Activated CD4-positive, alpha-beta memory T cell treated with anti-CD3 and anti-CD28 coated beads for 36 hours (primary cell): ENCODE measurements at regions not wholly inside any gene's neighbourhood (a gene's known extent, or its start where the extent isn't known, plus 50 kb on each side); places are given as distances from the start of the nearest gene placed in this dataset.
"Not testable (repeated sequence)": the region's sequence is repeated elsewhere in the genome, so short reads cannot be mapped to it uniquely, and the experiment has no call there.

Experiments
- CTCF ChIA-PET: fragments of 350-600 bp; sonication (Branson Sonifier 250); formaldehyde crosslinking; loops from one replicate; lab custom pipeline; 2021; ENCODE audit warnings: antibody characterized with exemption, inconsistent platforms; lab: Charles Lee
- POLR2A ChIA-PET: fragments of 350-600 bp; sonication (Branson Sonifier 250); formaldehyde crosslinking; loops from one replicate; lab custom pipeline; 2021; ENCODE audit warnings: antibody characterized with exemption; lab: Charles Lee
- DNase-seq: peaks from one replicate; pipeline ENCODE4 v3.0.0-alpha.2; 2020
- H3K27ac Mint-ChIP-seq: one replicate; pipeline ENCODE4 v1.8.0; 2021; ENCODE audit warnings: mixed read lengths
- H3K27me3 Mint-ChIP-seq: one replicate; pipeline ENCODE4 v1.8.0; 2021; ENCODE audit warnings: mixed read lengths
- H3K36me3 Mint-ChIP-seq: one replicate; pipeline ENCODE4 v1.8.0; 2021; ENCODE audit warnings: mixed read lengths
- H3K4me1 Mint-ChIP-seq: one replicate; pipeline ENCODE4 v1.8.0; 2021; ENCODE audit warnings: low read depth, mixed read lengths
- H3K4me3 Mint-ChIP-seq: one replicate; pipeline ENCODE4 v1.8.0; 2021; ENCODE audit warnings: mild to moderate bottlenecking, mixed read lengths
- H3K9me3 Mint-ChIP-seq: one replicate; pipeline ENCODE4 v1.8.0; 2021; ENCODE audit warnings: mixed read lengths
- intact Hi-C: fragments of 100-400 bp; cut with micrococcal nuclease; formaldehyde crosslinking; loops from one replicate; pipeline ENCODE4 v1.15.1; 2023

GRCh38 chr14:29380826-29381225, 546.8 kb downstream of the PRKD1 start:
- CTCF ChIA-PET, result no interaction called here
- Mint-ChIP-seq H3K9me3 (peaks cover 2% of the 10 kb centered on the region), H3K27me3 (no peaks in the 10 kb centered on the region), H3K4me3 (no peak overlapping the region), H3K27ac (no peak overlapping the region), H3K4me1 (no peaks in the 10 kb centered on the region), H3K36me3 (no peaks in the 10 kb centered on the region)
- intact Hi-C loops, result no loop called here
- POLR2A ChIA-PET, result no interaction called here
- no peak for DNase-seq

GRCh38 chr14:29388571-29388970, 539.1 kb downstream of the PRKD1 start:
- Mint-ChIP-seq H3K9me3 (peaks cover 1% of the 10 kb centered on the region), H3K36me3 (no peaks in the 10 kb centered on the region), H3K27ac (no peak overlapping the region), H3K27me3 (no peaks in the 10 kb centered on the region), H3K4me3 (no peak overlapping the region), H3K4me1 (no peaks in the 10 kb centered on the region)
- intact Hi-C loops, result no loop called here
- no peak for DNase-seq
- POLR2A ChIA-PET, result no interaction called here
- CTCF ChIA-PET, result no interaction called here

- DNase-seq, result no peak
- Mint-ChIP-seq H3K27ac (no peak overlapping the region), H3K27me3 (no peaks in the 10 kb centered on the region), H3K36me3 (no peaks in the 10 kb centered on the region), H3K4me1 (no peaks in the 10 kb centered on the region), H3K9me3 (peaks cover 6% of the 10 kb centered on the region), H3K4me3 (no peak overlapping the region)
- intact Hi-C loops, result no loop called here
- ChIA-PET CTCF (no interaction called here), POLR2A (no interaction called here)
Observed at GRCh38 chr14:29390081-29390832, 537.4 kb downstream of the PRKD1 start.

GRCh38 chr14:29391231-29391630, 536.4 kb downstream of the PRKD1 start:
- no peak overlapping the region for H3K27ac Mint-ChIP-seq
- ChIA-PET CTCF (no interaction called here), POLR2A (no interaction called here)
- H3K27me3 Mint-ChIP-seq, result no peaks in the 10 kb centered on the region
- H3K36me3 Mint-ChIP-seq, result no peaks in the 10 kb centered on the region
- intact Hi-C loops, result no loop called here
- H3K4me3 Mint-ChIP-seq, result no peak overlapping the region
- H3K9me3 Mint-ChIP-seq, result peaks cover 6% of the 10 kb centered on the region
- H3K4me1 Mint-ChIP-seq, result no peaks in the 10 kb centered on the region
- no peak for DNase-seq

GRCh38 chr14:29391801-29392200, 535.8 kb downstream of the PRKD1 start:
- no peaks in the 10 kb centered on the region for H3K27me3 Mint-ChIP-seq
- no peak overlapping the region for H3K4me3 Mint-ChIP-seq
- ChIA-PET POLR2A (no interaction called here), CTCF (no interaction called here)
- no peak for DNase-seq
- H3K27ac Mint-ChIP-seq, result no peak overlapping the region
- H3K4me1 Mint-ChIP-seq, result no peaks in the 10 kb centered on the region
- intact Hi-C loops, result no loop called here
- H3K9me3 Mint-ChIP-seq, result peaks cover 6% of the 10 kb centered on the region
- no peaks in the 10 kb centered on the region for H3K36me3 Mint-ChIP-seq

GRCh38 chr14:29392287-29392686, 535.4 kb downstream of the PRKD1 start:
- H3K27ac Mint-ChIP-seq, result no peak overlapping the region
- intact Hi-C loops, result no loop called here
- no peaks in the 10 kb centered on the region for H3K4me1 Mint-ChIP-seq
- no peaks in the 10 kb centered on the region for H3K27me3 Mint-ChIP-seq
- peaks cover 6% of the 10 kb centered on the region for H3K9me3 Mint-ChIP-seq
- no peaks in the 10 kb centered on the region for H3K36me3 Mint-ChIP-seq
- POLR2A ChIA-PET, result no interaction called here
- H3K4me3 Mint-ChIP-seq, result no peak overlapping the region
- CTCF ChIA-PET, result no interaction called here
- DNase-seq, result no peak

- CTCF ChIA-PET, result no interaction called here
- no peaks in the 10 kb centered on the region for H3K27me3 Mint-ChIP-seq
- H3K27ac Mint-ChIP-seq, result no peak overlapping the region
Observed at GRCh38 chr14:29403091-29403490, 524.6 kb downstream of the PRKD1 start.

GRCh38 chr14:29410581-29410980, 517.1 kb downstream of the PRKD1 start:
- Mint-ChIP-seq H3K27ac (no peak overlapping the region), H3K36me3 (no peaks in the 10 kb centered on the region), H3K27me3 (no peaks in the 10 kb centered on the region), H3K4me3 (no peak overlapping the region), H3K9me3 (peaks cover 17% of the 10 kb centered on the region), H3K4me1 (no peaks in the 10 kb centered on the region)
- ChIA-PET CTCF (no interaction called here), POLR2A (no interaction called here)
- intact Hi-C loops, result no loop called here
- DNase-seq, result no peak

More at GRCh38 chr14:29403091-29403490, 524.6 kb downstream of the PRKD1 start:
- intact Hi-C loops, result no loop called here
- H3K36me3 Mint-ChIP-seq, result no peaks in the 10 kb centered on the region
- peaks cover 27% of the 10 kb centered on the region for H3K9me3 Mint-ChIP-seq
- POLR2A ChIA-PET, result no interaction called here
- no peaks in the 10 kb centered on the region for H3K4me1 Mint-ChIP-seq
- no peak overlapping the region for H3K4me3 Mint-ChIP-seq
- DNase-seq, result no peak

- intact Hi-C loops, H3K4me3 Mint-ChIP-seq, H3K27me3 Mint-ChIP-seq, POLR2A ChIA-PET, H3K27ac Mint-ChIP-seq, H3K4me1 Mint-ChIP-seq, H3K36me3 Mint-ChIP-seq, DNase-seq, H3K9me3 Mint-ChIP-seq: not testable (repeated sequence)
- CTCF ChIA-PET, result interaction anchor here (0.6 kb wide), 1 partner anchor 24 kb away, joined by 3 read pairs; no protein-coding TSS in a partner anchor
Observed at GRCh38 chr14:29414931-29415330, 512.7 kb downstream of the PRKD1 start.

- ChIA-PET POLR2A (no interaction called here), CTCF (no interaction called here)
- intact Hi-C loops, result no loop called here
- no peaks in the 10 kb centered on the region for H3K36me3 Mint-ChIP-seq
- H3K27ac Mint-ChIP-seq, result no peak overlapping the region
- no peak overlapping the region for H3K4me3 Mint-ChIP-seq
- no peaks in the 10 kb centered on the region for H3K27me3 Mint-ChIP-seq
- no peaks in the 10 kb centered on the region for H3K4me1 Mint-ChIP-seq
- peaks cover 4% of the 10 kb centered on the region for H3K9me3 Mint-ChIP-seq
- DNase-seq, result no peak
Observed at GRCh38 chr14:29419736-29420135, 507.9 kb downstream of the PRKD1 start.

- no peak overlapping the region for H3K27ac Mint-ChIP-seq
Observed at GRCh38 chr14:29421156-29421728, 506.4 kb downstream of the PRKD1 start.

GRCh38 chr14:29425705-29426482, 501.8 kb downstream of the PRKD1 start:
- no peaks in the 10 kb centered on the region for H3K36me3 Mint-ChIP-seq
- H3K27me3 Mint-ChIP-seq, result no peaks in the 10 kb centered on the region
- H3K27ac Mint-ChIP-seq, result no peak overlapping the region
- H3K9me3 Mint-ChIP-seq, result peaks cover 16% of the 10 kb centered on the region
- CTCF ChIA-PET, result no interaction called here
- H3K4me1 Mint-ChIP-seq, result no peaks in the 10 kb centered on the region
- intact Hi-C loops, result no loop called here
- POLR2A ChIA-PET, result no interaction called here
- no peak for DNase-seq
- H3K4me3 Mint-ChIP-seq, result no peak overlapping the region

More at GRCh38 chr14:29421156-29421728, 506.4 kb downstream of the PRKD1 start:
- Mint-ChIP-seq H3K9me3 (peaks cover 4% of the 10 kb centered on the region), H3K4me3 (no peak overlapping the region), H3K4me1 (no peaks in the 10 kb centered on the region), H3K36me3 (no peaks in the 10 kb centered on the region), H3K27me3 (no peaks in the 10 kb centered on the region)
- ChIA-PET POLR2A (no interaction called here), CTCF (no interaction called here)
- DNase-seq, result no peak
- intact Hi-C loops, result no loop called here
